Cardiac muscle cell (in vitro differentiated cells and primary cell): ENCODE measurements at regions not wholly inside any gene's neighbourhood (a gene's known extent, or its start where the extent isn't known, plus 50 kb on each side); places are given as distances from the start of the nearest gene placed in this dataset.

Experiments
- DNase-seq, 2 donors: peaks; one replicate each; pipeline versions ENCODE4 v3.0.0 to v3.0.0-alpha.2; 2010 to 2017; ENCODE audit warnings: low read depth in 1 of 2, low spot score in 1 of 2
- H3K27ac ChIP-seq: fragments of 200-600 bp; sonication (generic); 2 replicates; pipeline ENCODE4 v1.5.1; 2016
- H3K27me3 ChIP-seq: fragments of 200-600 bp; sonication (generic); 2 replicates; pipeline ENCODE4 v1.6.0; 2016; ENCODE audit warnings: control low read depth
- H3K36me3 ChIP-seq: fragments of 200-600 bp; sonication (generic); 2 replicates; pipeline ENCODE4 v1.5.1; 2016; ENCODE audit warnings: control low read depth
- H3K4me1 ChIP-seq: fragments of 200-600 bp; sonication (generic); 2 replicates; pipeline ENCODE4 v1.8.1; 2017; ENCODE audit warnings: low read depth, mild to moderate bottlenecking, mixed run types
- H3K4me3 ChIP-seq: fragments of 200-600 bp; sonication (generic); 2 replicates; pipeline ENCODE4 v1.5.1; 2016; ENCODE audit warnings: mild to moderate bottlenecking
- H3K9me3 ChIP-seq: fragments of 200-600 bp; sonication (generic); 2 replicates; pipeline ENCODE4 v1.5.1; 2017; ENCODE audit warnings: low read depth, mild to moderate bottlenecking, control low read depth
- TF ChIP-seq, protein P1 (sequence below): IDR thresholded peaks from 2 replicates; pipeline ENCODE4 v1.5.1; 2012; ENCODE audit warnings: low read depth, mild to moderate bottlenecking, low read length

DNA sequence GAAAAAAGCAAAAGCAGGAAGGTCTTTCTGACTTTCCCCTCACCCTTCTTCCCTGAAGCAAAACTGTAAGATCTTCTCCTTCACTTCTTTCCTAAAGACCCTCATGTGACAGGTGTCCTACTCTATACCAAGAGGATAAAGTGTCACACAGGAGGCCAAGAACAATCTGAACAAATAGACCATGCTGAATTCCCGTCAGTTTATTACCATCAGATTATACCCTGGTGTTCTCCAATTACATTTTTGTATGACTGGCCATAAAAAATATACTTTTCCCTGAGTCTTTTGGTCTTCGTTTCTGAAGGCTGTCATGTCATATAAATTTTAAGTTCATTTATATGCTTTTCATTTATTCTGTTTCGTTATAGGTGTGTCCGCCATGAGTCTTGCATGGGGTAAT, 371.4 kb upstream of the CNTN4 start:
- Histone ChIP-seq H3K27me3 (no peaks in the 10 kb centered on the region), H3K36me3 (no peaks in the 10 kb centered on the region), H3K27ac (no peak overlapping the region), H3K4me1 (no peaks in the 10 kb centered on the region), H3K4me3 (no peak overlapping the region), H3K9me3 (no peaks in the 10 kb centered on the region)
- TF ChIP-seq, protein P1, sequence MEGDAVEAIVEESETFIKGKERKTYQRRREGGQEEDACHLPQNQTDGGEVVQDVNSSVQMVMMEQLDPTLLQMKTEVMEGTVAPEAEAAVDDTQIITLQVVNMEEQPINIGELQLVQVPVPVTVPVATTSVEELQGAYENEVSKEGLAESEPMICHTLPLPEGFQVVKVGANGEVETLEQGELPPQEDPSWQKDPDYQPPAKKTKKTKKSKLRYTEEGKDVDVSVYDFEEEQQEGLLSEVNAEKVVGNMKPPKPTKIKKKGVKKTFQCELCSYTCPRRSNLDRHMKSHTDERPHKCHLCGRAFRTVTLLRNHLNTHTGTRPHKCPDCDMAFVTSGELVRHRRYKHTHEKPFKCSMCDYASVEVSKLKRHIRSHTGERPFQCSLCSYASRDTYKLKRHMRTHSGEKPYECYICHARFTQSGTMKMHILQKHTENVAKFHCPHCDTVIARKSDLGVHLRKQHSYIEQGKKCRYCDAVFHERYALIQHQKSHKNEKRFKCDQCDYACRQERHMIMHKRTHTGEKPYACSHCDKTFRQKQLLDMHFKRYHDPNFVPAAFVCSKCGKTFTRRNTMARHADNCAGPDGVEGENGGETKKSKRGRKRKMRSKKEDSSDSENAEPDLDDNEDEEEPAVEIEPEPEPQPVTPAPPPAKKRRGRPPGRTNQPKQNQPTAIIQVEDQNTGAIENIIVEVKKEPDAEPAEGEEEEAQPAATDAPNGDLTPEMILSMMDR, result no peak
- DNase-seq, result no peak

DNA sequence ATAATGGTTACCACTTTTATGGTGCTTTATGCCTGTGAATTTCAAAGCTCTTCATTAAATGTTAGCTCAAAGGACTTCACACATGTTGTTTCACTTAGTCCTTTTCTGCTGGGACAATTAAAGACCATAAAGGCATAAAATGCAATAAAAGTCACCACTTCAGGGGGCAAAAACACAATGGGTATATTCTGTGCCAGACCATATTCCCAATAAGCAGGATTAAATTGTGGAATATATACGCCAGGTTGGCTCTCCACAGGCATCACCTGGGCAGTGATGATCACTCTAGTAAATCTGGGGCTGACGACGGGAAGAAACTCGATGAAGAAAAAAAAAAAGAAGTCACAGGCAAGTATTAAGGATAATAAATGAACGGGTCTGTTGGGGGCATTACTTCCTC, 370.2 kb upstream of the CNTN4 start:
- TF ChIP-seq, protein P1, result no peak
- Histone ChIP-seq H3K9me3 (no peaks in the 10 kb centered on the region), H3K27me3 (no peaks in the 10 kb centered on the region)

DNA sequence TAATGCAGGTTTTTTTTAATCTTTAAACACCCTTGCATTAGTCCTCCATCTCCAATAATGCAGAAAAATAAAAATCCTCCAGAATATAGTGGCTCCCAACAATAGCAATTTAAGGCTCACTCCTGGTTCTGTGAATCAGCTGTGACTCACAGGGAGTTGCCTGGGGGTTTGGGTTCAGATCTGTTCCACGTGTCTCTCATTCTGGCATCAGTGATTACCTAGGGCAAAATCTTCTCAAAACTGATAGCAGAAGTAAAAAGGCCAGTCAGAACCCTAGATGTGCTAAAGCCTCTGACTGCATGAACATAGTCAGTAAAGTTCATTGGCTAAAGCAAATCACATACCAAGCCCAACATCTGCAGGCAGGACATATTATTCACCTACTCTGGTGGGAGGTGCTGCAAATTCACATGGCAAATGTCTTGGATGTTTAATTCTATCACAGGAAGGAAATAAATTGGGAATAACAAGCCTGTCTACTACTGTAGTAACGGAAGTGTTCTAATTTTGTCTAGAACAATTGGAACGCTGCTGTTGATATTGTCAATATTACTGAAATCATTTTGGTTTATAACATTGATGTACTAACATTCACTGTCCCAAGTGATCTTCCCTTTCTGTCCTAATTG, 364.1 kb upstream of the CNTN4 start:
- DNase-seq, result no peak
- H3K36me3 ChIP-seq, result no peaks in the 10 kb centered on the region
- no peak overlapping the region for H3K4me3 ChIP-seq
- TF ChIP-seq, protein P1, result no peak
- no peaks in the 10 kb centered on the region for H3K9me3 ChIP-seq
- H3K27ac ChIP-seq, result no peak overlapping the region
- no peaks in the 10 kb centered on the region for H3K27me3 ChIP-seq
- H3K4me1 ChIP-seq, result no peaks in the 10 kb centered on the region

More for the DNA sequence above, 370.2 kb upstream of the CNTN4 start:
- DNase-seq, result no peak
- Histone ChIP-seq H3K36me3 (no peaks in the 10 kb centered on the region), H3K4me3 (no peak overlapping the region), H3K4me1 (no peaks in the 10 kb centered on the region), H3K27ac (no peak overlapping the region)

GRCh38 chr3:1752205-1752604, 346.5 kb upstream of the CNTN4 start:
- TF ChIP-seq, protein P1, result no peak
- Histone ChIP-seq H3K4me3 (no peak overlapping the region), H3K27me3 (no peaks in the 10 kb centered on the region), H3K36me3 (no peaks in the 10 kb centered on the region), H3K27ac (no peak overlapping the region), H3K4me1 (no peaks in the 10 kb centered on the region), H3K9me3 (no peaks in the 10 kb centered on the region)
- no peak for DNase-seq

DNA sequence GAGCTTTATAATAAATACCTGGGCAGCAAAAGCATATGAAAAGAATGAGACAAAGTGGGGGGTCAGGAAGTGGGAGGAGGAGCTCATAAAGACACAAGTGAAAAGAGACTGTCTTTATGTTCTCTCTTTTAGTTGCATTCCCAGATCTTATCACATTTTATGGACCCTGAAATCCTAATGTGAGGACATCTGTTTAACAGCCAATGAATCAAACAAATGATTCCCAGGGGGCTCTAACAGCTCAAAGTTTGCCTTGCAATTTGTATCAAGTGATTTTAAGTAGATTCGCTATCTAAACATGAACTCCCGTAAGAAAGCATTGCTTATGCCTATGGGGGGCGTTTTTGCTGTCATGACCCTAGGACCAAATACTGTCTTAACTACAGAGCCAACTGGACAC, 332.3 kb upstream of the CNTN4 start:
- no peak overlapping the region for H3K27ac ChIP-seq
- no peak overlapping the region for H3K4me3 ChIP-seq
- no peak for DNase-seq
- no peaks in the 10 kb centered on the region for H3K36me3 ChIP-seq
- H3K4me1 ChIP-seq, result no peaks in the 10 kb centered on the region
- no peaks in the 10 kb centered on the region for H3K27me3 ChIP-seq
- no peaks in the 10 kb centered on the region for H3K9me3 ChIP-seq
- TF ChIP-seq, protein P1, result no peak
